HEK293 (cell line): ENCODE measurements at regions not wholly inside any gene's neighbourhood (a gene's known extent, or its start where the extent isn't known, plus 50 kb on each side); places are given as distances from the start of the nearest gene placed in this dataset.

Experiments
- CTCF ChIA-PET: fragments of 350-600 bp; formaldehyde crosslinking; extraction: SDS; loops from one replicate; lab custom pipeline; 2021; ENCODE audit warnings: antibody characterized with exemption; lab: Yijun Ruan, JAX
- POLR2A ChIA-PET: fragments of 300-600 bp; formaldehyde crosslinking; extraction: SDS; loops from one replicate; lab custom pipeline; 2020; ENCODE audit warnings: antibody characterized with exemption, inconsistent platforms; lab: Yijun Ruan, JAX
- H3K27ac ChIP-seq: fragments of 200-500 bp; sonication (Bioruptor generic); 2 replicates; pipeline ENCODE4 v1.5.1; 2014; ENCODE audit warnings: low read depth, low read length, control low read depth, inconsistent platforms; ENCODE audit errors: extremely low read depth
- H3K36me3 ChIP-seq, 2 experiments: fragments of 200-500 bp in 1 of 2; sonication (Bioruptor generic) in 1 of 2; 1 replicate in 1 of 2; 2 replicates in 1 of 2; pipeline ENCODE4 v1.5.1; 2014 to 2017; ENCODE audit warnings: inconsistent platforms in 2 of 2, low read length in 2 of 2; ENCODE audit not compliant: control insufficient read depth in 2 of 2, insufficient read depth in 1 of 2
- H3K4me1 ChIP-seq: fragments of 200-500 bp; sonication (Bioruptor generic); 2 replicates; pipeline ENCODE4 v1.5.1; 2014; ENCODE audit warnings: mild to moderate bottlenecking, low read length, inconsistent platforms; ENCODE audit not compliant: control insufficient read depth, insufficient read depth
- H3K4me3 ChIP-seq: 2 replicates; pipeline ENCODE4 v1.5.1; 2011; ENCODE audit warnings: low read depth, mild to moderate bottlenecking, control low read depth, low read length, moderate library complexity
- H3K9me3 ChIP-seq: fragments of 200-500 bp; sonication (Bioruptor generic); 2 replicates; pipeline ENCODE4 v1.5.1; 2014; ENCODE audit warnings: low read depth, low read length, inconsistent platforms; ENCODE audit not compliant: control insufficient read depth, insufficient read depth
- GLI2 ChIP-seq: fragments of 450-650 bp; formaldehyde crosslinking; IDR thresholded peaks from 2 replicates; pipeline ENCODE4; 2017; ENCODE audit warnings: missing biosample characterization, missing genetic modification characterization, low read depth, borderline replicate concordance
- RBAK ChIP-seq: fragments of 450-650 bp; formaldehyde crosslinking; IDR thresholded peaks from 2 replicates; pipeline ENCODE4 v1.5.1; 2016; ENCODE audit warnings: missing biosample characterization, missing genetic modification characterization
- SETDB1 ChIP-seq: IDR thresholded peaks from one replicate; pipeline ENCODE4 v1.6.1; 2017; ENCODE audit warnings: mild to moderate bottlenecking, low read length, moderate library complexity, mixed read lengths; ENCODE audit not compliant: insufficient read length
- ZBTB20 ChIP-seq: fragments of 450-650 bp; formaldehyde crosslinking; IDR thresholded peaks from 2 replicates; pipeline ENCODE4 v1.5.1; 2016; ENCODE audit warnings: missing biosample characterization, missing genetic modification characterization
- ZFHX2 ChIP-seq: fragments of 450-650 bp; formaldehyde crosslinking; conservative IDR thresholded peaks from 2 replicates; pipeline ENCODE4 v1.5.1; 2016; ENCODE audit warnings: missing biosample characterization, missing genetic modification characterization
- ZNF114 ChIP-seq: fragments of 450-650 bp; formaldehyde crosslinking; IDR thresholded peaks from 2 replicates; pipeline ENCODE4 v1.5.0; 2017; ENCODE audit warnings: missing biosample characterization, missing genetic modification characterization
- ZNF138 ChIP-seq: fragments of 450-650 bp; formaldehyde crosslinking; IDR thresholded peaks from 2 replicates; pipeline ENCODE4 v1.5.1; 2016; ENCODE audit warnings: missing biosample characterization, missing genetic modification characterization, borderline replicate concordance
- ZNF174 ChIP-seq: fragments of 450-650 bp; formaldehyde crosslinking; IDR thresholded peaks from 2 replicates; pipeline ENCODE4 v1.5.0; 2017; ENCODE audit warnings: missing biosample characterization, mild to moderate bottlenecking, missing genetic modification characterization
- ZNF335 ChIP-seq: fragments of 450-650 bp; formaldehyde crosslinking; conservative IDR thresholded peaks from 2 replicates; pipeline ENCODE4 v1.5.1; 2016; ENCODE audit warnings: missing biosample characterization, missing genetic modification characterization
- ZNF394 ChIP-seq: fragments of 450-650 bp; formaldehyde crosslinking; IDR thresholded peaks from 2 replicates; pipeline ENCODE4 v1.5.1; 2016; ENCODE audit warnings: missing biosample characterization, missing genetic modification characterization, mild to moderate bottlenecking, moderate library complexity, borderline replicate concordance
- ZNF416 ChIP-seq: fragments of 450-650 bp; formaldehyde crosslinking; IDR thresholded peaks from 2 replicates; pipeline ENCODE4 v1.5.1; 2016; ENCODE audit warnings: missing biosample characterization, missing genetic modification characterization
- ZNF555 ChIP-seq: fragments of 450-650 bp; formaldehyde crosslinking; conservative IDR thresholded peaks from 2 replicates; pipeline ENCODE4 v1.5.1; 2017; ENCODE audit warnings: missing biosample characterization, mild to moderate bottlenecking, missing genetic modification characterization, inconsistent platforms
- ZNF560 ChIP-seq: fragments of 450-650 bp; formaldehyde crosslinking; IDR thresholded peaks from 2 replicates; pipeline ENCODE4 v1.5.1; 2017; ENCODE audit warnings: missing biosample characterization, missing genetic modification characterization, borderline replicate concordance
- ZNF585B ChIP-seq: fragments of 450-650 bp; formaldehyde crosslinking; IDR thresholded peaks from 2 replicates; pipeline ENCODE4 v1.5.1; 2016; ENCODE audit warnings: missing biosample characterization, missing genetic modification characterization
- ZNF660 ChIP-seq: fragments of 450-650 bp; IDR thresholded peaks from 2 replicates; pipeline ENCODE4 v1.5.1; 2018; ENCODE audit warnings: missing biosample characterization, mild to moderate bottlenecking, missing genetic modification characterization
- TF ChIP-seq, protein P1 (sequence below): fragments of 450-650 bp; formaldehyde crosslinking; IDR thresholded peaks from 2 replicates; pipeline ENCODE4 v1.5.1; 2016; ENCODE audit warnings: missing biosample characterization, missing genetic modification characterization
- TF ChIP-seq, protein P2 (sequence below): fragments of 450-650 bp; formaldehyde crosslinking; IDR thresholded peaks from 2 replicates; pipeline ENCODE4 v1.5.1; 2016; ENCODE audit warnings: missing biosample characterization, missing genetic modification characterization, borderline replicate concordance
- TF ChIP-seq, protein P3 (sequence below): fragments of 450-650 bp; formaldehyde crosslinking; IDR thresholded peaks from 2 replicates; pipeline ENCODE4 v1.5.1; 2017; ENCODE audit warnings: missing biosample characterization, mild to moderate bottlenecking, missing genetic modification characterization, moderate library complexity
- TF ChIP-seq, protein P4 (sequence below): fragments of 450-650 bp; formaldehyde crosslinking; IDR thresholded peaks from 2 replicates; pipeline ENCODE4 v1.5.1; 2016; ENCODE audit warnings: missing biosample characterization, missing genetic modification characterization
- TF ChIP-seq, protein P5 (sequence below): fragments of 450-650 bp; formaldehyde crosslinking; IDR thresholded peaks from 2 replicates; pipeline ENCODE4 v1.5.1; 2016; ENCODE audit warnings: missing biosample characterization, missing genetic modification characterization
- TF ChIP-seq, protein P6 (sequence below): fragments of 450-650 bp; formaldehyde crosslinking; IDR thresholded peaks from 2 replicates; pipeline ENCODE4 v1.5.1; 2017; ENCODE audit warnings: missing biosample characterization, missing genetic modification characterization

DNA sequence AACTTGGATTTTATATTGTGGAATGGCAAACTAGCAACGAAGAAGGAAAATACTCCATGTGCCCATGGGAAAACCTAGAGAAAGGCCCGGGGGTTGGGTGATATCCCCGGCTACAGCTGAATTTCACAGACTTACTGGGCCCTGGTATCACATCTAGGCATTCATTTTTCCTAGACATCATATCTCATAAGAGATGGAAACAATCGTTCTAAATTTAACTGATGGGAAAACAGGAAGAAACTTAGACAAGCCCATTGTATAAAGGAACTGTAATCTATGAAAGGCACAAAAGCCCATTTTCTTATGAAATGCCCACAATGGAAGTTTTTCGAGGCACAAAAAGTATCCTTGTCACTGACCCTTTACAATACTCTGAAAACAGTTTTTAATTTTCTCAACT is 407.9 kb upstream of the LYPLAL1 start (continued):
- TF ChIP-seq ZBTB20 = no peak

DNA sequence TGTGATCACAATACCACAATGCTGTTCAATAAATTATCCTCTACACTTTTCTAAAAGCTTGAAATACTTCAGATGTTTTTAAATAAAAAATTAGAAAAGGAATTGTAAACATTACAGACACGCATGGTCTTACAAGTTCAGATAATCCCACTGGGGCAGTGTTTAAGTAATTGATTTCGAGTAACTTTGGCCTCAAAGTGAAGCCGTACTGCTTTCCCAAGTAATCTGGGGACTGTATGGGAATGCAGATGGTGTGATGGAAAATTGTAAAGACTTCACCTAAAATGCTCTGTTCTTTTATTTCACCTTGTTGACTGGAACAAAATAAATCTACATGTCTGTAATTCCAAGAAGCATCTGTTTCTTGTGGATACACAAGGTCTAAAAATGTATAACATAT is 401.7 kb upstream of the LYPLAL1 start:
- H3K27ac ChIP-seq = no peak overlapping the region
- ChIA-PET CTCF (no interaction called here), POLR2A (no interaction called here)
- H3K9me3 ChIP-seq = no peaks in the 10 kb centered on the region
- TF ChIP-seq, protein P1, sequence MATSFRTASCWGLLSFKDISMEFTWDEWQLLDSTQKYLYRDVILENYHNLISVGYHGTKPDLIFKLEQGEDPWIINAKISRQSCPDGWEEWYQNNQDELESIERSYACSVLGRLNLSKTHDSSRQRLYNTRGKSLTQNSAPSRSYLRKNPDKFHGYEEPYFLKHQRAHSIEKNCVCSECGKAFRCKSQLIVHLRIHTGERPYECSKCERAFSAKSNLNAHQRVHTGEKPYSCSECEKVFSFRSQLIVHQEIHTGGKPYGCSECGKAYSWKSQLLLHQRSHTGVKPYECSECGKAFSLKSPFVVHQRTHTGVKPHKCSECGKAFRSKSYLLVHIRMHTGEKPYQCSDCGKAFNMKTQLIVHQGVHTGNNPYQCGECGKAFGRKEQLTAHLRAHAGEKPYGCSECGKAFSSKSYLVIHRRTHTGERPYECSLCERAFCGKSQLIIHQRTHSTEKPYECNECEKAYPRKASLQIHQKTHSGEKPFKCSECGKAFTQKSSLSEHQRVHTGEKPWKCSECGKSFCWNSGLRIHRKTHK (tag by site-specific recombination) = no peak
- no peak for TF ChIP-seq ZNF174 (tag by site-specific recombination)
- no peak overlapping the region for H3K4me3 ChIP-seq
- H3K36me3 ChIP-seq = no peaks in the 10 kb centered on the region
- H3K4me1 ChIP-seq = no peaks in the 10 kb centered on the region

DNA sequence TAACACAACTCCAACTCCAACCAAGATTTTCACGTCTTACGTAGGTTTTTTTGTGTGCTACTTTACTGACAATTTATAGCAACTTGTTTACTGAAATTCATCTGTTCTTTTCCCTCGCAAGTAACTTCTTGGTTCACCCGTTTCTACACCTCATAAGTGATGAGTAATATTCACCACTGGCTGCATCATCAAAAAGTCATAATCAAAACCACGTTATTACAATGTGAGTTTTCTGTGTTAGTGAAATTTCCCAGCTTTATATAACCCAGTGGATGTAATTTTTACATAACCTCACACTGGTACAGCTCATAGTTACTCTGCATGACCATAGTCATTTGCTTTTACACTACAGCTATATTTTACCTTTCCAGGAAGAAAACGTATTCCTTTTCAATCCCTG is 401.1 kb upstream of the LYPLAL1 start:
- TF ChIP-seq SETDB1 = no peak
- no peak for TF ChIP-seq ZNF416 (tag by site-specific recombination)
- TF ChIP-seq ZNF585B (tag by site-specific recombination) = no peak
- TF ChIP-seq ZNF394 = no peak
- TF ChIP-seq ZNF560 = no peak
- TF ChIP-seq ZNF660 (tag by site-specific recombination) = no peak
- TF ChIP-seq ZFHX2 (tag by site-specific recombination) = no peak
- no peak for TF ChIP-seq RBAK
- no peak for TF ChIP-seq GLI2
- no peak for TF ChIP-seq ZNF555 (tag by site-specific recombination)
- TF ChIP-seq ZNF114 (tag by site-specific recombination) = no peak
- TF ChIP-seq, protein P2, sequence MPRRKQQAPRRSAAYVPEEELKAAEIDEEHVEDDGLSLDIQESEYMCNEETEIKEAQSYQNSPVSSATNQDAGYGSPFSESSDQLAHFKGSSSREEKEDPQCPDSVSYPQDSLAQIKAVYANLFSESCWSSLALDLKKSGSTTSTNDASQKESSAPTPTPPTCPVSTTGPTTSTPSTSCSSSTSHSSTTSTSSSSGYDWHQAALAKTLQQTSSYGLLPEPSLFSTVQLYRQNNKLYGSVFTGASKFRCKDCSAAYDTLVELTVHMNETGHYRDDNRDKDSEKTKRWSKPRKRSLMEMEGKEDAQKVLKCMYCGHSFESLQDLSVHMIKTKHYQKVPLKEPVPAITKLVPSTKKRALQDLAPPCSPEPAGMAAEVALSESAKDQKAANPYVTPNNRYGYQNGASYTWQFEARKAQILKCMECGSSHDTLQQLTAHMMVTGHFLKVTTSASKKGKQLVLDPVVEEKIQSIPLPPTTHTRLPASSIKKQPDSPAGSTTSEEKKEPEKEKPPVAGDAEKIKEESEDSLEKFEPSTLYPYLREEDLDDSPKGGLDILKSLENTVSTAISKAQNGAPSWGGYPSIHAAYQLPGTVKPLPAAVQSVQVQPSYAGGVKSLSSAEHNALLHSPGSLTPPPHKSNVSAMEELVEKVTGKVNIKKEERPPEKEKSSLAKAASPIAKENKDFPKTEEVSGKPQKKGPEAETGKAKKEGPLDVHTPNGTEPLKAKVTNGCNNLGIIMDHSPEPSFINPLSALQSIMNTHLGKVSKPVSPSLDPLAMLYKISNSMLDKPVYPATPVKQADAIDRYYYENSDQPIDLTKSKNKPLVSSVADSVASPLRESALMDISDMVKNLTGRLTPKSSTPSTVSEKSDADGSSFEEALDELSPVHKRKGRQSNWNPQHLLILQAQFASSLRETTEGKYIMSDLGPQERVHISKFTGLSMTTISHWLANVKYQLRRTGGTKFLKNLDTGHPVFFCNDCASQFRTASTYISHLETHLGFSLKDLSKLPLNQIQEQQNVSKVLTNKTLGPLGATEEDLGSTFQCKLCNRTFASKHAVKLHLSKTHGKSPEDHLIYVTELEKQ = no peak
- no peak for TF ChIP-seq ZNF335 (tag by site-specific recombination)
- TF ChIP-seq, protein P3, sequence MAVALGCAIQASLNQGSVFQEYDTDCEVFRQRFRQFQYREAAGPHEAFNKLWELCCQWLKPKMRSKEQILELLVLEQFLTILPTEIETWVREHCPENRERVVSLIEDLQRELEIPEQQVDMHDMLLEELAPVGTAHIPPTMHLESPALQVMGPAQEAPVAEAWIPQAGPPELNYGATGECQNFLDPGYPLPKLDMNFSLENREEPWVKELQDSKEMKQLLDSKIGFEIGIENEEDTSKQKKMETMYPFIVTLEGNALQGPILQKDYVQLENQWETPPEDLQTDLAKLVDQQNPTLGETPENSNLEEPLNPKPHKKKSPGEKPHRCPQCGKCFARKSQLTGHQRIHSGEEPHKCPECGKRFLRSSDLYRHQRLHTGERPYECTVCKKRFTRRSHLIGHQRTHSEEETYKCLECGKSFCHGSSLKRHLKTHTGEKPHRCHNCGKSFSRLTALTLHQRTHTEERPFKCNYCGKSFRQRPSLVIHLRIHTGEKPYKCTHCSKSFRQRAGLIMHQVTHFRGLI (tag by site-specific recombination) = no peak
- no peak for TF ChIP-seq ZNF138 (tag by site-specific recombination)
- TF ChIP-seq, protein P4, sequence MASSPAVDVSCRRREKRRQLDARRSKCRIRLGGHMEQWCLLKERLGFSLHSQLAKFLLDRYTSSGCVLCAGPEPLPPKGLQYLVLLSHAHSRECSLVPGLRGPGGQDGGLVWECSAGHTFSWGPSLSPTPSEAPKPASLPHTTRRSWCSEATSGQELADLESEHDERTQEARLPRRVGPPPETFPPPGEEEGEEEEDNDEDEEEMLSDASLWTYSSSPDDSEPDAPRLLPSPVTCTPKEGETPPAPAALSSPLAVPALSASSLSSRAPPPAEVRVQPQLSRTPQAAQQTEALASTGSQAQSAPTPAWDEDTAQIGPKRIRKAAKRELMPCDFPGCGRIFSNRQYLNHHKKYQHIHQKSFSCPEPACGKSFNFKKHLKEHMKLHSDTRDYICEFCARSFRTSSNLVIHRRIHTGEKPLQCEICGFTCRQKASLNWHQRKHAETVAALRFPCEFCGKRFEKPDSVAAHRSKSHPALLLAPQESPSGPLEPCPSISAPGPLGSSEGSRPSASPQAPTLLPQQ (tag by site-specific recombination) = no peak
- TF ChIP-seq, protein P5, sequence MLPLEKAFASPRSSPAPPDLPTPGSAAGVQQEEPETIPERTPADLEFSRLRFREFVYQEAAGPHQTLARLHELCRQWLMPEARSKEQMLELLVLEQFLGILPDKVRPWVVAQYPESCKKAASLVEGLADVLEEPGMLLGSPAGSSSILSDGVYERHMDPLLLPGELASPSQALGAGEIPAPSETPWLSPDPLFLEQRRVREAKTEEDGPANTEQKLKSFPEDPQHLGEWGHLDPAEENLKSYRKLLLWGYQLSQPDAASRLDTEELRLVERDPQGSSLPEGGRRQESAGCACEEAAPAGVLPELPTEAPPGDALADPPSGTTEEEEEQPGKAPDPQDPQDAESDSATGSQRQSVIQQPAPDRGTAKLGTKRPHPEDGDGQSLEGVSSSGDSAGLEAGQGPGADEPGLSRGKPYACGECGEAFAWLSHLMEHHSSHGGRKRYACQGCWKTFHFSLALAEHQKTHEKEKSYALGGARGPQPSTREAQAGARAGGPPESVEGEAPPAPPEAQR = no peak
- TF ChIP-seq, protein P6, sequence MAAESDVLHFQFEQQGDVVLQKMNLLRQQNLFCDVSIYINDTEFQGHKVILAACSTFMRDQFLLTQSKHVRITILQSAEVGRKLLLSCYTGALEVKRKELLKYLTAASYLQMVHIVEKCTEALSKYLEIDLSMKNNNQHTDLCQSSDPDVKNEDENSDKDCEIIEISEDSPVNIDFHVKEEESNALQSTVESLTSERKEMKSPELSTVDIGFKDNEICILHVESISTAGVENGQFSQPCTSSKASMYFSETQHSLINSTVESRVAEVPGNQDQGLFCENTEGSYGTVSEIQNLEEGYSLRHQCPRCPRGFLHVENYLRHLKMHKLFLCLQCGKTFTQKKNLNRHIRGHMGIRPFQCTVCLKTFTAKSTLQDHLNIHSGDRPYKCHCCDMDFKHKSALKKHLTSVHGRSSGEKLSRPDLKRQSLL (tag by site-specific recombination) = no peak
- ChIA-PET CTCF (interaction anchor here (0.5 to 0.6 kb wide), 2 partner anchors 9 to 168 kb away, joined by 3 to 4 read pairs; no protein-coding TSS in a partner anchor), POLR2A (no interaction called here)
- no peak overlapping the region for H3K4me3 ChIP-seq
- no peaks in the 10 kb centered on the region for H3K4me1 ChIP-seq
- H3K9me3 ChIP-seq = no peaks in the 10 kb centered on the region
- H3K36me3 ChIP-seq = no peaks in the 10 kb centered on the region
- no peak overlapping the region for H3K27ac ChIP-seq
